K562 (cell line): ENCODE measurements at regions not wholly inside any gene's neighbourhood (a gene's known extent, or its start where the extent isn't known, plus 50 kb on each side); places are given as distances from the start of the nearest gene placed in this dataset.
A peak's percentile ranks its signal among the peaks of the same experiment; 100 is the strongest.

Experiments
- ATAC-seq: fragments of 200-7000 bp; cut with Tn5 transposase; 3 replicates; pipeline ENCODE4 v1.9.1; 2020; ENCODE audit warnings: moderate library complexity
- BruUV-seq: library from RNA; stranded (reverse); fragments of 400-500 nt; replicated peaks from 2 replicates; lab custom pipeline; 2021; lab: Mats Ljungman, UMichigan
- CTCF ChIA-PET: fragments of 300-600 bp; formaldehyde crosslinking; extraction: SDS; loops from one replicate; lab custom pipeline; 2021; ENCODE audit warnings: low intra/inter-chr PET ratio; lab: Yijun Ruan, JAX
- POLR2A ChIA-PET: fragments of 300-600, 350-650 bp; sonication (Branson Sonifier 250); formaldehyde crosslinking; extraction: SDS; loops from one replicate; lab custom pipeline; 2021; ENCODE audit warnings: antibody characterized with exemption, inconsistent platforms; lab: Yijun Ruan, JAX
- DNase-seq, 4 experiments: peaks; one replicate each; pipeline versions ENCODE4 v3.0.0 to v3.0.0-alpha.2; 2011 to 2018; ENCODE audit warnings: low spot score in 3 of 4, mixed read lengths in 3 of 4; ENCODE audit errors: extremely low read depth in 1 of 4
- FAIRE-seq: peaks from 2 replicates; lab custom pipeline; 2011; peaks lifted over from hg19 to GRCh38; lab: Jason Lieb, UNC
- H2AFZ ChIP-seq: 2 replicates; pipeline ENCODE4 v1.6.0; 2011; ENCODE audit warnings: low read depth, low read length, control low read depth, inconsistent platforms
- H3K27ac ChIP-seq: fragments of 200-600 bp; 3 replicates; pipeline ENCODE4 v1.8.0; 2011; ENCODE audit warnings: low read depth, mild to moderate bottlenecking, control low read depth, inconsistent platforms, low read length, moderate library complexity, mixed read lengths; ENCODE audit errors: extremely low read depth
- H3K27me3 ChIP-seq, 2 experiments: fragments of 300-600 bp in 1 of 2; 2 replicates in 1 of 2; 3 replicates in 1 of 2; pipeline versions ENCODE4 v1.6.0 to v1.8.0; 2011; ENCODE audit warnings: inconsistent platforms in 2 of 2, low read length in 2 of 2, mild to moderate bottlenecking in 1 of 2, mixed read lengths in 1 of 2, moderate library complexity in 1 of 2; ENCODE audit not compliant: control insufficient read depth in 2 of 2, insufficient read depth in 2 of 2
- H3K36me3 ChIP-seq: fragments of 300-600 bp; 3 replicates; pipeline ENCODE4 v1.8.0; 2011; ENCODE audit warnings: mild to moderate bottlenecking, low read length, inconsistent platforms; ENCODE audit not compliant: control insufficient read depth, insufficient read depth
- H3K4me1 ChIP-seq, 2 experiments: fragments of 200-600 bp in 1 of 2; replicated peaks in 1 of 2; 2 replicates in 1 of 2; 3 replicates in 1 of 2; pipeline versions ENCODE4 v1.5.1 to v1.8.0; 2011; ENCODE audit warnings: inconsistent platforms in 2 of 2, low read length in 2 of 2, mild to moderate bottlenecking in 1 of 2, mixed read lengths in 1 of 2, moderate library complexity in 1 of 2; ENCODE audit not compliant: control insufficient read depth in 2 of 2, insufficient read depth in 2 of 2
- H3K4me2 ChIP-seq: 2 replicates; pipeline ENCODE4 v1.6.1; 2011; ENCODE audit warnings: low read length, control low read depth, inconsistent platforms, mixed read lengths; ENCODE audit not compliant: insufficient read depth
- H3K4me3 ChIP-seq: fragments of 200-600 bp; sonication (generic), shearing (Covaris generic); 2 replicates; pipeline ENCODE4 v1.5.1; 2016; ENCODE audit warnings: control low read depth, inconsistent platforms
- H3K79me2 ChIP-seq: fragments of 200-600 bp; 3 replicates; pipeline ENCODE4 v1.8.0; 2011; ENCODE audit warnings: low read length, inconsistent platforms; ENCODE audit not compliant: control insufficient read depth, insufficient read depth
- H3K9ac ChIP-seq, 2 experiments: 2 replicates each; pipeline versions ENCODE4 v1.6.0 to v1.6.1; 2011; ENCODE audit warnings: low read depth in 2 of 2, low read length in 2 of 2, control low read depth in 1 of 2, inconsistent platforms in 1 of 2, mild to moderate bottlenecking in 1 of 2, mixed read lengths in 1 of 2; ENCODE audit not compliant: insufficient read depth in 1 of 2
- H3K9me1 ChIP-seq: one replicate; pipeline ENCODE4 v1.6.0; 2011; ENCODE audit warnings: inconsistent platforms, mild to moderate bottlenecking, low read length, moderate library complexity; ENCODE audit not compliant: control insufficient read depth, insufficient read depth
- H3K9me3 ChIP-seq: replicated peaks from 2 replicates; pipeline ENCODE4 v1.5.1; 2011; ENCODE audit warnings: low read depth, low read length, inconsistent platforms; ENCODE audit not compliant: control insufficient read depth, insufficient read depth
- H4K20me1 ChIP-seq: replicated peaks from 2 replicates; pipeline ENCODE4 v1.6.1; 2011; ENCODE audit warnings: low read length, inconsistent platforms, mixed read lengths; ENCODE audit not compliant: control insufficient read depth, insufficient read depth
- BDP1 ChIP-seq: IDR thresholded peaks from 3 replicates; pipeline ENCODE4 v1.6.1; 2011; ENCODE audit not compliant: insufficient read length, insufficient read depth
- DIDO1 ChIP-seq: fragments of 450-650 bp; IDR thresholded peaks from 2 replicates; pipeline ENCODE4 v1.6.1; 2016; ENCODE audit warnings: low read depth, missing biosample characterization, missing genetic modification characterization
- DLX4 ChIP-seq: fragments of 250-450 bp; sonication (Bioruptor Pico); IDR thresholded peaks from 2 replicates; pipeline ENCODE4 v1.6.1; 2021; ENCODE audit warnings: mild to moderate bottlenecking
- EGR1 ChIP-seq: fragments of 450-650 bp; conservative IDR thresholded peaks from 2 replicates; pipeline ENCODE4 v1.6.1; 2017; ENCODE audit warnings: mild to moderate bottlenecking
- POLR2B ChIP-seq: fragments of 450-650 bp; IDR thresholded peaks from 2 replicates; pipeline ENCODE4 v1.6.1; 2018; ENCODE audit warnings: low read depth; ENCODE audit not compliant: partially characterized antibody
- POLR2G ChIP-seq: fragments of 200-400 bp; formaldehyde crosslinking; IDR thresholded peaks from 2 replicates; pipeline ENCODE4 v1.6.1; 2017; ENCODE audit warnings: low read depth, mild to moderate bottlenecking, antibody characterized with exemption, low read length, moderate library complexity
- POLR3G ChIP-seq: IDR thresholded peaks from 2 replicates; pipeline ENCODE4 v1.6.1; 2011; ENCODE audit not compliant: insufficient read length, insufficient replicate concordance; ENCODE audit errors: extremely low read depth
- PRPF4 ChIP-seq: fragments of 200-400 bp; formaldehyde crosslinking; IDR thresholded peaks from one replicate; pipeline ENCODE4 v1.6.1; 2017; ENCODE audit warnings: low read length, low read depth, mild to moderate bottlenecking; ENCODE audit not compliant: insufficient read depth, poor library complexity, severe bottlenecking
- RBM25 ChIP-seq: fragments of 200-400 bp; formaldehyde crosslinking; IDR thresholded peaks from 2 replicates; pipeline ENCODE4 v1.6.1; 2018; ENCODE audit warnings: low read length, low read depth, moderate library complexity; ENCODE audit not compliant: severe bottlenecking
- SMAD3 ChIP-seq: fragments of 450-650 bp; formaldehyde crosslinking; conservative IDR thresholded peaks from 2 replicates; pipeline ENCODE4 v1.4.0; 2020; ENCODE audit warnings: mild to moderate bottlenecking
- TARDBP ChIP-seq: fragments of 450-650 bp; IDR thresholded peaks from 2 replicates; pipeline ENCODE4 v1.6.1; 2016
- ZNF707 ChIP-seq: fragments of 250-450 bp; sonication (Bioruptor Pico); conservative IDR thresholded peaks from 2 replicates; pipeline ENCODE4 v1.8.0; 2022; ENCODE audit warnings: inconsistent platforms, mild to moderate bottlenecking, moderate library complexity
- WGBS: fragments of 100-300 bp; shearing (Covaris generic); methylation state at CpG from one replicate; pipeline ENCODE4 v1.1.6; 2016; ENCODE audit warnings: low coverage, mixed read lengths; ENCODE audit not compliant: insufficient coverage; ENCODE audit errors: missing lambda C conversion rate; 5-methylcytosine and 5-hydroxymethylcytosine counted together
- in situ Hi-C: fragments of 300-500 bp; cut with MboI; formaldehyde crosslinking; loops from 4 replicates; pipeline ENCODE4 v1.15.0; 2018; ENCODE audit warnings: inconsistent platforms, mixed read lengths
- intact Hi-C: fragments of 100-400 bp; cut with micrococcal nuclease; formaldehyde crosslinking; loops from 2 replicates; pipeline ENCODE4 v1.14.2; 2022

DNA sequence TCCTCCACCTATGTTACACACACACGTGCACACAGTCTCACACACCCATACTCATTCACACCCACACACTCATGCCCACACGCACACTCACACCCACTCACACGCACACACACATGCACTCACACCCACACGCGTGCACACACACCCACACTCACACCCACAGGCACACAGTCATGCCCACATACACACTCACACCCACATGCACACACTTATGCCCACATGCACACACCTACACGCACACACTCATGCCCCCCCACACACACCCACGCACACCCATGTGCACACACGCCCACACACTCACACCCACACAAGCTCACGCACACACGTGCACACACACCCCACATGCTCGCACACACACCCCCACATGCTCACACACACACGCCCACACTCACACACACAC lies 140.0 kb downstream of the F11 start:
- H3K79me2 ChIP-seq, result no peaks in the 10 kb centered on the region
- 43% methylated on average over 6 of the region's 12 CpGs for WGBS
- intact Hi-C loops, result no loop called here
- DNase-seq, result no peak
- no peak overlapping the region for H3K27ac ChIP-seq
- no peaks in the 10 kb centered on the region for H3K36me3 ChIP-seq
- no peak overlapping the region for H3K4me3 ChIP-seq
- POLR2A ChIA-PET, result no interaction called here
- no peaks in the 10 kb centered on the region for H3K4me1 ChIP-seq
- no peak for FAIRE-seq
- no peaks in the 10 kb centered on the region for H4K20me1 ChIP-seq
- CTCF ChIA-PET, result no interaction called here
- ATAC-seq, result no peak
- no peaks in the 10 kb centered on the region for H3K27me3 ChIP-seq
- H2AFZ ChIP-seq, result no peak overlapping the region
- in situ Hi-C loops, result no loop called here
- BruUV-seq, result no TSS peak
- no peaks in the 10 kb centered on the region for H3K9me1 ChIP-seq
- H3K4me2 ChIP-seq, result no peak overlapping the region
- H3K9me3 ChIP-seq, result no peaks in the 10 kb centered on the region; the same call in 1 of the 2 replicates
- H3K9ac ChIP-seq, result no peak overlapping the region
- TF ChIP-seq EGR1 (peak; percentile 81), TARDBP (peak; percentile 80; the same call in 1 of the 2 replicates), RBM25 (no peak), POLR2G (peak; percentile 54), POLR2B (peak; percentile 23)

- H3K4me2 ChIP-seq, result no peak overlapping the region
- no peaks in the 10 kb centered on the region for H3K27me3 ChIP-seq
- BruUV-seq, result no TSS peak
- FAIRE-seq (no peak), ATAC-seq (no peak), DNase-seq (no peak)
- no peak for TF ChIP-seq POLR3G
- TF ChIP-seq SMAD3 (CRISPR knock-in tag), result no peak
- TF ChIP-seq PRPF4, result no peak
- TF ChIP-seq DLX4, result no peak
- no peak for TF ChIP-seq DIDO1 (tag)
- TF ChIP-seq BDP1, result no peak
- TF ChIP-seq ZNF707 (CRISPR knock-in tag), result no peak
- no peaks in the 10 kb centered on the region; the same call in 1 of the 2 replicates for H3K9me3 ChIP-seq
- H3K79me2 ChIP-seq, result no peaks in the 10 kb centered on the region
- in situ Hi-C loops, result no loop called here
- H4K20me1 ChIP-seq, result no peaks in the 10 kb centered on the region
- H3K9me1 ChIP-seq, result no peaks in the 10 kb centered on the region
- H2AFZ ChIP-seq, result no peak overlapping the region
- no peak overlapping the region for H3K9ac ChIP-seq
- no peaks in the 10 kb centered on the region for H3K4me1 ChIP-seq
- 33% methylated on average over 6 of the region's 6 CpGs for WGBS
- H3K27ac ChIP-seq, result no peak overlapping the region
- ChIA-PET CTCF (no interaction called here), POLR2A (no interaction called here)
- H3K4me3 ChIP-seq, result no peak overlapping the region
- intact Hi-C loops, result no loop called here
- no peaks in the 10 kb centered on the region for H3K36me3 ChIP-seq
These were observed 138.7 kb downstream of the F11 start for GRCh38 chr4:186404562-186405134.
